ENCODE measurements at regions not wholly inside any gene's neighbourhood (a gene's known extent, or its start where the extent isn't known, plus 50 kb on each side); places are given as distances from the start of the nearest gene placed in this dataset.
"Not testable (repeated sequence)": the region's sequence is repeated elsewhere in the genome, so short reads cannot be mapped to it uniquely, and the experiment has no call there.

DNA sequence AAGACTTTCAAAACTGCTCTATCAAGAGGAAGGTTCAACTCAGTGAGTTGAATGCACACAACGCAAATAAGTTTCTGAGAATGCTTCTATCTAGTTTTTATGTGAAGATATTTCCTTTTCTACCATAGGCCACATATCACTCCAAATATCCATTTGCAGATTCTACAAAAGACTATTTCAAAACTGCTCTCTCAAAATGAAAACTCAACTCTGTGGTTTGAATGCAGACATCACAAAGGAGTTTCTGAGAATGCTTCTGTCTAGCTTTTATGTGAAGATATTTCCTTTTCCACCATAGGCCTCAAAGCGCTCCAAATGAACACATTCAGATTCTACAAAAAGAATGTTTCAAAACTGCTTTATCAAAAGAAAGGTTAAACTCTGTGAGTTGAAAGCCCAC, 1093.1 kb upstream of the DEFB115 start:
- DNase-seq (ENCODE audit: low spot score): not testable (repeated sequence)

DNA sequence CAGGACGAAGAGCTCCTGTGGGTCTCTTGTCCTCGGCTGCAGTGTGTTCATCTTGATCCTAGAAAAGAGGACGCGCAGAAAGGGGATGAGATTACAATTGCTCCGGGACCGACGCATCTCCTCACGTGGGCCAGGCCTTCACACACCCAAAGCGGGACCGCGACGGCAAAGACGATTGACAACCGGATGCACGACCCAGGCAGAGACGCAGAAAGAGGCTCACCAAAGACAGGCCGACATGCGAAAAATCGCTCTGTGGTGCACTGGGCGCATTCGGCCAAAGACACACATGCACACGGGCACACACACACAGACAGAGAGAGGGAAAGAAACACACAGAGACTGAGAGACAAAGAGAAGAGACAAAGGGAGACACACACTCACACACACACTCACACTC, 1089.9 kb upstream of the DEFB115 start:
- DNase-seq (ENCODE audit: low spot score): no peak

DNA sequence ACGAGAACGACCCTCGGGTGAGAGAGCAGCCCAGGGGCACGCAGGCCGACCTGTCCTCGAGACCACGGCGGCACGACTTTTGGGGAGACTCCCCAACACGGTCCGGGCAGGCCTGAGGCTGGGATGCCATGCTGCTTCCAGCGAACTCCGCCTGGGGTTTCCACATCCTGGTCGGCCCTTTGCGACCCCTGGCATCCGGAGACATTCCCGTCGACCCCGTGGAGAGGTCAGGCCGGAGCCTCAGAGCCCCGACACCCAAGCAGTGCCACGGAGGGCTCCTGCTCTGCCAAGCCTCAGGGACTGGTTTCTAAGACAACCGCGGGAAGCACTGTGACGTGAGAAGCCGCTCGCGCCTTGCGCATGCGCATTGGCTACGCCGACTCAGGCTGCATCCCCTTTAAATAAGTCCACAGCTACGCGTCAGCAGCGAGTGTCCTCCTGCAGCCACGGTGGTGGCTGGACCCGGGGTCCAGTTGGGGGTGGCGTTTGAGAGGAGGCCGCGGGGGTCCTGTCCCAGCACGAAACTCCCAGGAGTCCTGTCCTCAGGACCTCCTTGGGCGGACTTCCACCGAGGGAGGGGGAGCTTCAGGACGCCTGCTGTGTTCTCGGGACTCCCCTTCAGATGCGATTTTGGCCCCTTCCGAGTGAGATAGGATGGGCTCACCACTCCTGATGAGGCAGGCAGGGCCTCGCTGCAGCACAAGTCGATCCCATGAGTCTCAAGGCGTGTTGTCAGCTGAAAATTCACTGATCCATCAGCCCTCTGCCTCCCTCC, 1089.3 kb upstream of the DEFB115 start:
- DNase-seq (ENCODE audit: low spot score): no peak

DNA sequence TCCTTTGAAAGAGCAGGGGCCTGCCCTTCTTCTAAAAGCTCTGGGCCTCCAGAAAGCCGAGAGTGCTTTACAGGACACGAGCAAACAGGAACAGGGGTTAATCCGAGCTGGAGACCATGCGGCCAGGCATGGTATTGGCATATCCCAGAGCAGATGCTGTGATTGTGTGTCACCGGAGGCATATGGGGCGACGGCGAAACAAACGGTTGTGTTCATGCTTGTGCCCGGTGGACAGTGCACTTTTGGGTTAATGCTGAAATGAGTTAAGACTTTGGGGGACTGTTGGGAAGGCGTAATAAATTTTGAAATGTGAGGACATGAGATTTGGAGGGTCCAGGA, 1088.7 kb upstream of the DEFB115 start:
- no peak for DNase-seq (ENCODE audit: low spot score)

DNA sequence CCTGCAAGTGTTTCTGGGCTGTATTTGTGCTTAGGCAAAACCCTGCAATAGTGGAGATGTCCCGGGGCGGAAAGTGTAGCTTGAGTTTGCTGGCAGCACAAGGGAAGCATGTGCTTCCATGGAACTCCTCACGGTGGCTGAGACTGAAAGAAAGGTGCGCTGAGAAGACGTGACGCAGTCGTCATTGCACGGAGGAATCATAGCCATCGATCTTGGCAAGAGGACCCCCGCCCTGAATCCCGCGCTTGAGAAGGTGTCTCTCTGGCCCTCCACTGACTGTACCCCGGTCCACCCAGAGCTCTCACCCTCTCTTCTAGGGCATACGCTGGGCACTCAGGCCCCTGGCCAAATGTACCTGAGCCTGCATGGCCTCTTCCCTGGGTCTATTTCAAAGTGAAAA, 1081.8 kb upstream of the DEFB115 start:
- DNase-seq (ENCODE audit: low spot score): no peak

DNA sequence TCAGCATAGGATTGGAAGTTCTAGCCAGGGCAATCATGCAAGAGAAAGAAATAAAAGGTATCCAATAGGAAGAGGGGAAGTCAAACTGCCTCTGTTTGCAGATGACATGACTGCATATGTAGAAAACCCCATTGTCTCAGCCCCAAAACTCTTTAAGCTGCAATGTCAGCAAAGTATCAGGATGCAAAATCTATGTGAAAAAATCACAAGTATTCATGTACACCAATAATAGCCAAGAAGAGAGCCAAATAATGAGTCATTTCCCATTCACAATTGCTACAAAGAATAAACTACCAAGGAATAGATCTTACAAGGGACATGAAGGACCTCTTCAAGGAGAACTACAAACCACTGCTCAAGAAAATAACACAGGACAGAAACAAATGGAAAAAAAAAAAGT, 1074.3 kb upstream of the DEFB115 start:
- DNase-seq (ENCODE audit: low spot score): not testable (repeated sequence)

DNA sequence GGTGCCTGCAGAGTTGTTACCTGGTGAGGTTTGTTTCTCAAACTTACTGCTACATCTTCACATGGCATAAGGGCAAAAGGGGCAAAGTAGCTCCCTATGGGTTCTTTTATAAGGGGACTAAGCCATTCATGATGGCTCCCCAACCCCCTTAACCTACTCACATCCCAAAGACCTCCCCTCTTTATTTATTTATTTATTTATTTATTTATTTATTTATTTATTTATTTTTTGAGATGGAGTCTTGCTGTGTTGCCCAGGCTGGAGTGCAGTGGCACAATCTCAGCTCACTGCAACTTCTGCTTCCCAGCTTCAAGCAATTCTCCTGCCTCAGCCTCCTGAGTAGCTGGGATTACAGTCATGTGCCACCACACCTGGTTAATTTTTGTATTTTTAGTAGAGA, 1065.7 kb upstream of the DEFB115 start:
- DNase-seq (ENCODE audit: low spot score): not testable (repeated sequence)

DNA sequence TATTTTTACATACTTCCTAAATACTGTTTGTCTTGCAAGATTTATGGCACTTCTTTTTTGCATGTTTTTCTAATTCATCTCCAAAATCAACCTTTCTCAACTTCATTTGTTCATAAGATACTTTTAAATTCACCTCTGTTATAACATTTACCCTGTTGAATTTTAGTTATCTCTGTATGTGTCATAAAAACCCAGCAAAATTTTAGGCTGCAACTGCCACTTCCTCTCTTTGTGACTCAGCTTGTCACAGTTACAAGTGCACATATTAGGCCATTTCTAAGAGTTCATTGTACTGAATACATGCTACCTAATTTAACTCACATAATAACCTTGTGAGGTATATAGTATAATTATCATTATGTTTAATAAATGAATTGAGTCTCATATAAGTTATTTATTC, 1023.0 kb upstream of the DEFB115 start:
- DNase-seq (ENCODE audit: low spot score): not testable (repeated sequence)

DNA sequence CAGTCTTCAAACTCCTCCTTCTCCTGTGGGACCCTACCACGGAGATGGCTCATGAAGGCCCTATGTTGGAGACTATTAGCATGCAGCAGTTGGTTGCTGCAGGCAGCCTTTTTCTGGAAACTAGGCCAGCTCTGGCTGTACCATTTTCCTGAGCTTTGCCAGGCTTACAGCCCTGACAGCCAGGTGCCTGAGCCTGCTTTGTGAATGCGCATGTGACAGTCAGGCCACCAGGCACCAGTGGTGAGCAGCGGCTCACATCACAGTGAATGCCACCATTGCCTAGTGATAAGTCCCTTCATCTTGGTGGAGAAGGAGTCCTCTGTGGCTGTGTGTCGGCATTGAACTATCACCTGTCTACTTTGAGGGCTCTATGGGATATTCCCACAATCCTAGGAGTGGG, 982.4 kb upstream of the DEFB115 start:
- DNase-seq (ENCODE audit: low spot score): not testable (repeated sequence)

DNA sequence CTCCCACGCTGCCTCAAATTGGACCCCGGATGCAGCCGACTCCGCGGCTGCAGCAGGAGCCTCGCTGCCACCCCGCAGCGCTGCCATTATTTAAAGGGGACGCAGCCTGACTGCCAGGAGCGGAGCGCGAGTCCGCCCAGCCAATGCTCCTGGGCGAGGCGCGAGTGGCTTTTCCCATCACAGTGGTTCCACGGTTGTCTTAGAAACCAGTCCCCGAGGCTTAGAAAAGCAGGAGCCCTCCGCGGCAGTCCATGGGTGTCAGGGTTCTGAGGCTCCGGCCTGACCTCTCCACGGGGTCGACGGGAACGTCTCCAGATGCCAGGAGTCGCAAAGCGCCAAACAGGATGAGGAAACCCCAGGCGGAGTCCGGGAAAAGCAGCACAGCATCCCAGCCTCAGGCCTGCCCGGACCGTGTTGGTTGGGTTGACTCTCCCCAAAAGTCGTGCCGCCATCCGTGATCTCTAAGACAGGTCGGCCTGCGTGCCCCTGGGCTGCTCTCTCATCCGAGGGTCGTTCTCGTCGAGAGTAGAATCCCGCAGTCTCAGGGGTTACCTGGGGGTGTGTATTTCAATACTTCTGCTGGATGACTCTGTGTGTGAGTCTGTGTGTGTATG, 975.8 kb upstream of the DEFB115 start:
- no peak for DNase-seq (ENCODE audit: low spot score)

DNA sequence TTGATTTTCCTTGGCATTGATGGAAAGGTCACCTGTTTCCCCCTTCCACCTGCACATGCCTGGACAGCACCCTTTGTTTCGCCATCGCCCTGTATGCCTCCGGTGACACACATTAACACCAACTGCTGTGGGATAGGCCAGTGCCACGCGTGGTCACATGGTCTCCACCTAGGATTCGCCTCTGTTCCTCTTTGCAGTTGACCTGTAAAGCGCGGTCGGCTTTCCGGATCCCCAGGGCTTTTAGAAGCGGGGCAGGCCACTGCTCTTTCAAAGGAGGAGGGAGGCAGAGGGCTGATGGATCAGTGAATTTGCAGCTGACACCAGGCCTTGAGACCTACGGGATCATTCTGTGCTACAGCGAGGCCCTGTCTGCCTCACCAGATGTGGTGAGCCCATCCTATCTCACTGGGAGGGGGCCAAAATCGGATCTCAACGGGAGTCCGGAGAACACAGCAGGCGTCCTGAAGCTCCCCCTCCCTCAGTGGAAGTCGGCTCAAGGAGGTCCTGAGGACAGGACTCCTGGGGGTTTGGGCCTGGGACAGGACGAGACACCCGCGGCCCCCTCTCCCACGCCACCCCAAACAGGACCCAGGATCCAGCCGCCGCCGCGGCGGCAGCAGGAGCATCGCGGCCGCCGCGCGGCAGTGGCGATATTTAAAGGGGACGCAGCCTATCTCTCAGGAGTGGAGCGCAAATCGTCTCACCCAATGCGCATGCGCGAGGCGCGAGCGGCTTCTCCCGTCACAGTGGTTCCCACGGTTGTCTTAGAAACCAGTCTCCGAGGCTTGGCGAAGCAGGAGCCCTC, 973.8 kb upstream of the DEFB115 start:
- peak; percentile 71 for DNase-seq (ENCODE audit: low spot score)

DNA sequence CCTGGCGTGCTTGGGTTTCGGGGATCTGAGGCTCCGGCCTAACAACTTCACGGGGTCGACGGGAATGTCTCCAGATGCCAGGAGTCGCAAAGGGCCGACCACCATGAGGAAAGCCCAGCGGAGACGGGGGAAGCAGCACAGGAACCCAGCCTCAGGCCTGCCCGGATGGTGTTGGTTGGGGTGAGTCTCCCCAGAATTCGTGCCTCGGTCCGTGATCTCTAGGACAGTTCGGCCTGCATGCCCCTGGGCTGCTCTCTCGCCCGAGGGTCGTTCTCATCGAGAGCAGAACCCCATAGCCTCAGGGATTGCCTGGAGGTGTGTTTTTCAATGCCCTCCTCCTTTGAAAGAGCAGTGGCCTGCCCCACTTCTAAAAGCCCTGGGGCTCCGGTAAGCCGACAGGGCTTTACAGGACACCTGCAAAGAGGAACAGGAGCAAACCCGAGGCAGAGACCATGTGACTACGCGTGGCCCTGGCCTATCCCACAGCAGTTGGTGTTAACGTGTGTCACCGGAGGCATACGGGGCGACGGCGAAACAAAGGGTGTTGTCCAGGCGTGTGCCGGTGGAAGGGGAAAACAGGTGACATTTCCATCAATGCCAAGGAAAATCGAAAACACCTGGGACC, 973.1 kb upstream of the DEFB115 start:
- no peak for DNase-seq (ENCODE audit: low spot score)

DNA sequence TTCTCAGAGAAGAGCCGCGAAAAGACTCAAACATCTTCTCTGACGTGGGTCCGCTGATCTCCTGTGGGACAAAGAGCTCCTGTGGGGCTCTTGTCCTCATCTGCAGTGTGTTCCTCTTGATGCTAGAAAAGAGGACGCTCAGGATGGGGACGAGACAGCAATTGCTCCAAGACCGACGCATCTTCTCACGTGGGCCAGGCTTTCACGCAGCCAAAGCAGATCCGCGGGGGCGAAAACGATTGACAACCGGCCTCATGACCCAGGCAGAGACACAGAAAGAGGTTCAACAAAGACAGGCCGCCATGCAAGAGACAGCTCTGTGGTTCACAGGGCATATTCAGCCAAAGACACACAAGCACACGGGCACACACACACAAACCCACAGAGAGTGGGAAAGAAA, 971.8 kb upstream of the DEFB115 start:
- no peak for DNase-seq (ENCODE audit: low spot score)

DNA sequence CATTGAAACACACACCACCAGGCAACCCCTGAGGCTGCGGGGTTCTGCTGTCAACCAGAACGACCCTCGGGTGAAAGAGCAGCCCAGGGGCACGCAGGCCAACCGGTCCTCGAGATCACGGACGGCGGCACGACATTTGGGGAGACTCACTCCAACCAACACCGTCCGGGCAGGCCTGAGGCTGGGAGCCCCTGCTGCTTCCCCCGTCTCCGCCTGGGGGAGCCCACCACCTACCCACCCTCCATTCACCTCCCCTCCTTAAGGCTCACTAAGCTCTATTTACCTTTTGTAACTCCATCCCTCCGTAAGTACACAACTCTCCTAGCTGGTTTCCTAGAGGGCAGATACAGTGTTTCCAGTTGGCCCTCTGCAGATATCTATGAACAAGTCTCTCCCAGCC, 971.3 kb upstream of the DEFB115 start:
- DNase-seq (ENCODE audit: low spot score): no peak

DNA sequence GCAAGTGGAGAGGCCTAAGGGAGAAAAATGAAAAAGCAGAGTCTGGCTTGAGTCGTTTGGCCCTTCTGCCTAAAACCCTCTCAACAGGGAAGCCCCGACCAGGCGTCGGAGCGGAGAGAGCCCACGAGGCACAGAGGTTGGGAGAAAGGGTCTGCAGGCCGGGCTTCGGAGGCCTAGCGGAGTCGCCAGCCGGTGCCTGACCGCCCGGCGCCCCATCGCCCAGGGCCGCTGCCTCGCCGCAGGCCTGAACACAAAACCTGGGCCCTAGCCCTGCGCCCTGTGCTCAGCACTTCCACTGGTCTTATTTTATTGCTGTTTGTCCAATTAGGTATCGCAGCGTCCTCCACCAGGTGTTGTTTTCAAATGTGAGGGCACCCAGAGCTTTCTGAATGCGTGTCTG, 970.0 kb upstream of the DEFB115 start:
- DNase-seq (ENCODE audit: low spot score): not testable (repeated sequence)

DNA sequence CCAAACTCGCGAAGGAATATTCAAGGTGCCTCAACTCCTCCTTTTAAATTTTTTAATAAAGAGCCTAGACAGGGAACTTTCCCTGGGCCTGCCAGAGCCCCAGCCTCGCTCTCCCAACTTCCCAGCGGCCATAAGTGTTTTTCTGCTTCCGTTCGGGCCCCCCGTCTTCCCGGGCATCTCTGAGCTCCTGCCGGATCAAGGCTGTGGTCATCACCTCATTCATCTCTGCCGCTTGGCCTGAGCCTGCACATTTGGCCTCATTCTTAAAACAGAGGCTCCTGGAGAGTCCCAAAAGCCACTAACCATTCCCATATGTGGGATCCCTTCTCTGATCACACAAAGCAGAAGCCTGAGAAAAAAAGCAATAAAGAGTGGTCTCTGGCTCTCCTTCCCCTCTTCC, 969.1 kb upstream of the DEFB115 start:
- no peak for DNase-seq (ENCODE audit: low spot score)

DNA sequence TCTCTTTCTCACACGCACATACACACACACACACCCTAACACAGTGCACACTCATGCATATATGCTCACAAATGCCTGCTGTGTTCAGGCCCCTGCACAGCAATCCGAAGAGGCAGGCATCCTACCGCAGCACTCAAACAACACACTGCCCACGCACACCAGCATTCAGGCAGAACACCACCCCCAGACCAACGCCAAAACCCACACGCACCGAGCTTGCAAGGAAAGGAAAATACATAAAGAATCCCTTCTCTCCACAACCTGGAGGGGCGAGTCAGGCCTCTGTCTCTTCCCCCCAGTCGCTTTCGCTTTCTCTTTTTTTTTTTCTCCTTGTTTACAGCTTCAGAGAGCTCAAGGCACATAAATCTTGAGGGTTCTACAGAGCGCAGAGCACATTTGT, 968.4 kb upstream of the DEFB115 start:
- not testable (repeated sequence) for DNase-seq (ENCODE audit: low spot score)

DNA sequence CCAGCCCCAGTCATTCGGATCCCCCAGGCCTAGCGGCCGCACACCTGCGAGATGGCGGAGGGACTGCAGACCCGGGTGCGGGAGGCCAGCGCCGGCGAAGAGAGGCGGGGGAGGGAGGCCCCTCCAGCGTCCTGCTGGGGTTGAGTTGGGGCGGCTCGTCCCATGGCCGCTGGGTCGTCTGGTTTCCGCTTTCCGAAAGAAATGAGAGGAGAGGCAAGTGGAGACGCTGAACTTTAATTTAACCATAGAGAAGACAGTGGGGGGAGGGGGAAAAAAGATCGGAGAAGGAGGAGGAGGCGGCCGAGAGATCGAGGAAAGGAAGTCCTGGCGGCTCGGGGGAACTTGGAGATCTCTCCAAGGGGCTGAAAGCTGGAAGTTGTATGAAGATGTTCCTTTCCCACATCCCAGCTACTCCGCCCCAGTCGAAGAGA, 967.7 kb upstream of the DEFB115 start:
- DNase-seq (ENCODE audit: low spot score): not testable (repeated sequence)

DNA sequence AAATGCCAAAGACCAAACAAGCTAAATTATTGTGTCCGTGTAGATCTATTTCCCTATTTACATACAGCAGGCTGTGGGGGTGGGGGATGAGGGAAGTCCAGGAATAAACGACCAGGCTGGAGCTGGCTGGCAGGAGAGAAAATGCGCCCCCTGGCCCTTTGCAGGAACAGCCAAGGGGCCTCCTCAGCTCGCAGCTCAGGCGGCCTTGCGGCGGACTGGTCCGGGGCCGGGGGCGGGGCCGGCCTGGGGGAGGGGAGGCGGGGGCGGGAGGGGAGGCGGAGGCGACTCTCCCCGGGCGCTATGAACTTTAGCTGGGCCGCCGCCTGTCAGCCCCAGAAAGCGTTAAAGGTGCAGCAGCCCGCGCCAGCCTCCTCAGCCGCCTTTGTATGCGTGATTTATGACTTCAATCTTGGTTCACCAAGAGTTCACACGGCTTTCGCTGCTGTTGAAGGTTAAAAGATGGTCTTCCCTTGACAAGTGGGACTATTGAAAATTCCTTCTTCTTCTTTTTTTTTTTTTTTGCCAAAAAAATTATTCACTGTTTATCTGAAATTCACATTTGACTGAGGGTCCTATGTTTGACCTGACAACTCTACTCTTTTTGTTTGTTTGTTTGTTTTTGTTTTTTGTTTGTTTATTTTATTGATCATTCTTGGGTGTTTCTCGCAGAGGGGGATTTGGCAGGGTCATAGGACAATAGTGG, 967.0 kb upstream of the DEFB115 start:
- peak; percentile 52 for DNase-seq (ENCODE audit: low spot score)

DNA sequence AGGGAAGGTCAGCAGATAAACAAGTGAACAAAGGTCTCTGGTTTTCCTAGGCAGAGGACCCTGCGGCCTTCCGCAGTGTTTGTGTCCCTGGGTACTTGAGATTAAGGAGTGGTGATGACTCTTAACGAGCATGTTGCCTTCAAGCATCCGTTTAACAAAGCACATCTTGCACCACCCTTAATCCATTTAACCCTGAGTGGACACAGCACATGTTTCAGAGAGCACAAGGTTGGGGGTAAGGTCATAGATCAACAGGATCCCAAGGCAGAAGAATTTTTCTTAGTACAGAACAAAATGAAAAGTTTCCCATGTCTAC, 966.4 kb upstream of the DEFB115 start:
- DNase-seq (ENCODE audit: low spot score): not testable (repeated sequence)

DNA sequence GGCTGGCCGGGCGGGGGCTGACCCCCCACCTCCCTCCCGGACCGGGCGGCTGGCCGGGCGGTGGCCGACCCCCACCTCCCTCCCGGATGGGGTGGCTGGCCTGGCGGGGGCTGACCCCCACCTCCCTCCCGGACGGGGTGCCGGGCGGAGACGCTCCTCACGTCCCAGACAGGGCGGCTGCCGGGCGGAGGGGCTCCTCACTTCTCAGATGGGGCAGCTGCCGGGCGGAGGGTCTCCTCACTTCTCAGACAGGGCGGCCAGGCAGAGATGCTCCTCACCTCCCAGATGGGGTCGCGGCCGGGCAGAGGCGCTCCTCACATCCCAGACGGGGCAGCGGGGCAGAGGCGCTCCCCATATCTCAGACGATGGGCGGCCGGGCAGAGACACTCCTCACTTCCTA, 965.8 kb upstream of the DEFB115 start:
- DNase-seq (ENCODE audit: low spot score): not testable (repeated sequence)

DNA sequence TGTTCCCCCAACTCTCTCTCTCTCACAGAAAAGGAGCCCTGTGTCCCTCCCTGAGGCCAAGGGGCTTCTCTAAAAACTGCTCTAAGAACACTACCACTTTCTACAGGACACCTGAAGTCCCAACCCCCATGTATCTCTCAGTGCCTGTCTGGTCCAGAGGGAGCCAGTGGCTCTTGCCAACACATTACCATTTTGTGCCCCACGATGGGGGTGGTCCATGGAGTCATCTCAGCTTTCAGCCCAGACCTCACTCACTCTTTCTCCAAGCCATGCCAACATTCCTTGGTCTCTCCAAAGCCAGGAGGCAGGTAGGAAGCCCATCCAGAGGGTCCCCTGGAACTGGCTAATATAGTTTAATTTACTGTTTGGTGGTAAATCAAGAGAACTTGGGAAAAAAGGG, 962.1 kb upstream of the DEFB115 start:
- DNase-seq (ENCODE audit: low spot score): peak; percentile 7

All from mucosa of gallbladder (tissue), 1 donor.